K562 (cell line): ENCODE measurements at regions not wholly inside any gene's neighbourhood (a gene's known extent, or its start where the extent isn't known, plus 50 kb on each side); places are given as distances from the start of the nearest gene placed in this dataset.

Experiments
- ATAC-seq: fragments of 200-7000 bp; cut with Tn5 transposase; 3 replicates; pipeline ENCODE4 v1.9.1; 2020; ENCODE audit warnings: moderate library complexity
- BruUV-seq: library from RNA; stranded (reverse); fragments of 400-500 nt; replicated peaks from 2 replicates; lab custom pipeline; 2021; lab: Mats Ljungman, UMichigan
- CTCF ChIA-PET: fragments of 300-600 bp; formaldehyde crosslinking; extraction: SDS; loops from one replicate; lab custom pipeline; 2021; ENCODE audit warnings: low intra/inter-chr PET ratio; lab: Yijun Ruan, JAX
- POLR2A ChIA-PET: fragments of 300-600, 350-650 bp; sonication (Branson Sonifier 250); formaldehyde crosslinking; extraction: SDS; loops from one replicate; lab custom pipeline; 2021; ENCODE audit warnings: antibody characterized with exemption, inconsistent platforms; lab: Yijun Ruan, JAX
- DNase-seq, 4 experiments: peaks; one replicate each; pipeline versions ENCODE4 v3.0.0 to v3.0.0-alpha.2; 2011 to 2018; ENCODE audit warnings: low spot score in 3 of 4, mixed read lengths in 3 of 4; ENCODE audit errors: extremely low read depth in 1 of 4
- FAIRE-seq: peaks from 2 replicates; lab custom pipeline; 2011; peaks lifted over from hg19 to GRCh38; lab: Jason Lieb, UNC
- H2AFZ ChIP-seq: 2 replicates; pipeline ENCODE4 v1.6.0; 2011; ENCODE audit warnings: low read depth, low read length, control low read depth, inconsistent platforms
- H3K27ac ChIP-seq: fragments of 200-600 bp; 3 replicates; pipeline ENCODE4 v1.8.0; 2011; ENCODE audit warnings: low read depth, mild to moderate bottlenecking, control low read depth, inconsistent platforms, low read length, moderate library complexity, mixed read lengths; ENCODE audit errors: extremely low read depth
- H3K27me3 ChIP-seq, 2 experiments: fragments of 300-600 bp in 1 of 2; 2 replicates in 1 of 2; 3 replicates in 1 of 2; pipeline versions ENCODE4 v1.6.0 to v1.8.0; 2011; ENCODE audit warnings: inconsistent platforms in 2 of 2, low read length in 2 of 2, mild to moderate bottlenecking in 1 of 2, mixed read lengths in 1 of 2, moderate library complexity in 1 of 2; ENCODE audit not compliant: control insufficient read depth in 2 of 2, insufficient read depth in 2 of 2
- H3K36me3 ChIP-seq: fragments of 300-600 bp; 3 replicates; pipeline ENCODE4 v1.8.0; 2011; ENCODE audit warnings: mild to moderate bottlenecking, low read length, inconsistent platforms; ENCODE audit not compliant: control insufficient read depth, insufficient read depth
- H3K4me1 ChIP-seq, 2 experiments: fragments of 200-600 bp in 1 of 2; replicated peaks in 1 of 2; 2 replicates in 1 of 2; 3 replicates in 1 of 2; pipeline versions ENCODE4 v1.5.1 to v1.8.0; 2011; ENCODE audit warnings: inconsistent platforms in 2 of 2, low read length in 2 of 2, mild to moderate bottlenecking in 1 of 2, mixed read lengths in 1 of 2, moderate library complexity in 1 of 2; ENCODE audit not compliant: control insufficient read depth in 2 of 2, insufficient read depth in 2 of 2
- H3K4me2 ChIP-seq: 2 replicates; pipeline ENCODE4 v1.6.1; 2011; ENCODE audit warnings: low read length, control low read depth, inconsistent platforms, mixed read lengths; ENCODE audit not compliant: insufficient read depth
- H3K4me3 ChIP-seq: fragments of 200-600 bp; sonication (generic), shearing (Covaris generic); 2 replicates; pipeline ENCODE4 v1.5.1; 2016; ENCODE audit warnings: control low read depth, inconsistent platforms
- H3K79me2 ChIP-seq: fragments of 200-600 bp; 3 replicates; pipeline ENCODE4 v1.8.0; 2011; ENCODE audit warnings: low read length, inconsistent platforms; ENCODE audit not compliant: control insufficient read depth, insufficient read depth
- H3K9ac ChIP-seq, 2 experiments: 2 replicates each; pipeline versions ENCODE4 v1.6.0 to v1.6.1; 2011; ENCODE audit warnings: low read depth in 2 of 2, low read length in 2 of 2, control low read depth in 1 of 2, inconsistent platforms in 1 of 2, mild to moderate bottlenecking in 1 of 2, mixed read lengths in 1 of 2; ENCODE audit not compliant: insufficient read depth in 1 of 2
- H3K9me1 ChIP-seq: one replicate; pipeline ENCODE4 v1.6.0; 2011; ENCODE audit warnings: inconsistent platforms, mild to moderate bottlenecking, low read length, moderate library complexity; ENCODE audit not compliant: control insufficient read depth, insufficient read depth
- H3K9me3 ChIP-seq: replicated peaks from 2 replicates; pipeline ENCODE4 v1.5.1; 2011; ENCODE audit warnings: low read depth, low read length, inconsistent platforms; ENCODE audit not compliant: control insufficient read depth, insufficient read depth
- H4K20me1 ChIP-seq: replicated peaks from 2 replicates; pipeline ENCODE4 v1.6.1; 2011; ENCODE audit warnings: low read length, inconsistent platforms, mixed read lengths; ENCODE audit not compliant: control insufficient read depth, insufficient read depth
- BRF2 ChIP-seq: IDR thresholded peaks from 3 replicates; pipeline ENCODE4 v1.6.1; 2011; ENCODE audit warnings: borderline replicate concordance, mild to moderate bottlenecking; ENCODE audit not compliant: insufficient read length, insufficient read depth
- CTBP1 ChIP-seq: fragments of 450-650 bp; IDR thresholded peaks from 2 replicates; pipeline ENCODE4 v1.6.1; 2016; ENCODE audit warnings: borderline replicate concordance
- EP300 ChIP-seq: IDR thresholded peaks from 2 replicates; pipeline ENCODE4 v1.6.1; 2012; ENCODE audit warnings: low read length, improper control_type of control experiment
- HIVEP1 ChIP-seq: fragments of 250-450 bp; sonication (Bioruptor Pico); IDR thresholded peaks from 2 replicates; pipeline ENCODE4 v1.4.0; 2020; ENCODE audit warnings: mild to moderate bottlenecking
- HMGXB4 ChIP-seq: sonication (generic); formaldehyde crosslinking; IDR thresholded peaks from 2 replicates; pipeline ENCODE4 v1.8.1; 2023; ENCODE audit warnings: mild to moderate bottlenecking, missing genetic modification reagents
- HNRNPH1 ChIP-seq: fragments of 200-400 bp; formaldehyde crosslinking; optimal IDR thresholded peaks from 2 replicates; pipeline ENCODE3; 2017; ENCODE audit warnings: low read depth, mild to moderate bottlenecking, low read length, moderate library complexity
- MAFF ChIP-seq: IDR thresholded peaks from 2 replicates; pipeline ENCODE4 v1.6.1; 2012; ENCODE audit warnings: low read length, improper control_type of control experiment
- MAFK ChIP-seq: IDR thresholded peaks from 2 replicates; pipeline ENCODE4 v1.6.1; 2011; ENCODE audit warnings: low read length, improper control_type of control experiment
- MCM5 ChIP-seq: fragments of 450-650 bp; IDR thresholded peaks from 2 replicates; pipeline ENCODE4 v1.6.1; 2016; ENCODE audit warnings: low read depth
- PPARD ChIP-seq: fragments of 250-450 bp; sonication (Bioruptor Pico); IDR thresholded peaks from 2 replicates; pipeline ENCODE4 v1.8.0; 2022; ENCODE audit warnings: inconsistent platforms, mild to moderate bottlenecking, moderate library complexity
- SAFB2 ChIP-seq: fragments of 200-400 bp; formaldehyde crosslinking; IDR thresholded peaks from 2 replicates; pipeline ENCODE4 v1.6.1; 2018; ENCODE audit warnings: borderline replicate concordance, low read length, low read depth, moderate library complexity; ENCODE audit not compliant: severe bottlenecking
- TRIM24 ChIP-seq, 2 experiments: fragments of 450-650 bp; IDR thresholded peaks; 2 replicates each; pipeline ENCODE4 v1.6.1; 2016
- ZNF197 ChIP-seq: fragments of 200-800 bp; sonication (Bioruptor generic); IDR thresholded peaks from 2 replicates; pipeline ENCODE4 v1.6.1; 2016; ENCODE audit warnings: low read depth, missing genetic modification characterization, missing compliant biosample characterization
- ZNF76 ChIP-seq: fragments of 250-450 bp; sonication (Bioruptor Pico); IDR thresholded peaks from 2 replicates; pipeline ENCODE4 v1.4.0; 2020; ENCODE audit warnings: mild to moderate bottlenecking, moderate library complexity, borderline replicate concordance
- ZSCAN29 ChIP-seq: fragments of 450-650 bp; IDR thresholded peaks from 2 replicates; pipeline ENCODE4 v1.6.1; 2017
- WGBS: fragments of 100-300 bp; shearing (Covaris generic); methylation state at CpG from one replicate; pipeline ENCODE4 v1.1.6; 2016; ENCODE audit warnings: low coverage, mixed read lengths; ENCODE audit not compliant: insufficient coverage; ENCODE audit errors: missing lambda C conversion rate; 5-methylcytosine and 5-hydroxymethylcytosine counted together
- in situ Hi-C: fragments of 300-500 bp; cut with MboI; formaldehyde crosslinking; loops from 4 replicates; pipeline ENCODE4 v1.15.0; 2018; ENCODE audit warnings: inconsistent platforms, mixed read lengths
- intact Hi-C: fragments of 100-400 bp; cut with micrococcal nuclease; formaldehyde crosslinking; loops from 2 replicates; pipeline ENCODE4 v1.14.2; 2022

GRCh38 chr12:58819345-58819744 is 101.0 kb downstream of the LRIG3 start:
- BruUV-seq = no TSS peak
- Histone ChIP-seq H4K20me1 (no peaks in the 10 kb centered on the region), H3K9ac (no peak overlapping the region), H3K9me3 (no peaks in the 10 kb centered on the region; the same call in 1 of the 2 replicates), H2AFZ (no peak overlapping the region), H3K27me3 (no peaks in the 10 kb centered on the region), H3K4me1 (no peaks in the 10 kb centered on the region), H3K9me1 (no peaks in the 10 kb centered on the region), H3K4me2 (no peak overlapping the region), H3K27ac (no peak overlapping the region), H3K4me3 (no peak overlapping the region), H3K79me2 (no peaks in the 10 kb centered on the region), H3K36me3 (no peaks in the 10 kb centered on the region)
- CTCF ChIA-PET = no interaction called here
- POLR2A ChIA-PET = no interaction called here
- intact Hi-C loops (no loop called here), in situ Hi-C loops (no loop called here)
- DNase-seq (no peak), FAIRE-seq (no peak), ATAC-seq (no peak)
- TF ChIP-seq BRF2 = no peak
- no peak for TF ChIP-seq PPARD (CRISPR knock-in tag)
- TF ChIP-seq HIVEP1 (CRISPR knock-in tag) = no peak
- no peak for TF ChIP-seq ZNF197 (CRISPR knock-in tag)
- no peak for TF ChIP-seq HNRNPH1
- no peak for TF ChIP-seq TRIM24 (IDR thresholded peaks at IDR 0.05)
- TF ChIP-seq MAFF = no peak
- no peak for TF ChIP-seq MCM5
- TF ChIP-seq SAFB2 = no peak
- no peak for TF ChIP-seq CTBP1
- no peak for TF ChIP-seq ZNF76 (CRISPR knock-in tag)
- TF ChIP-seq HMGXB4 (CRISPR knock-in tag) = no peak
- TF ChIP-seq ZSCAN29 = no peak
- no peak for TF ChIP-seq MAFK
- no peak for TF ChIP-seq EP300
- WGBS = 0% methylated on average over 9 of the region's 9 CpGs
